ENCODE measurements at regions not wholly inside any gene's neighbourhood (a gene's known extent, or its start where the extent isn't known, plus 50 kb on each side); places are given as distances from the start of the nearest gene placed in this dataset.

- in situ Hi-C loops (cut with HindIII; ENCODE audit: low pct_ligation_motif_present, low pct_unique_long_range_greater_than_20kb, low sequenced_read_pairs), result no loop called here
- DNase-seq, result no peak
Measured at GRCh38 chr16:80048250-80048649, 447.7 kb upstream of the MAF start.

- in situ Hi-C loops (cut with HindIII; ENCODE audit: low pct_ligation_motif_present, low pct_unique_long_range_greater_than_20kb, low sequenced_read_pairs), result no loop called here
- DNase-seq, result no peak
Measured at GRCh38 chr16:80047842-80048241, 447.3 kb upstream of the MAF start.

GRCh38 chr16:80046848-80047247 is 446.3 kb upstream of the MAF start:
- in situ Hi-C loops (cut with HindIII; ENCODE audit: low pct_ligation_motif_present, low pct_unique_long_range_greater_than_20kb, low sequenced_read_pairs), result no loop called here
- no peak for DNase-seq

- no peak for DNase-seq
- in situ Hi-C loops (cut with HindIII; ENCODE audit: low pct_ligation_motif_present, low pct_unique_long_range_greater_than_20kb, low sequenced_read_pairs), result no loop called here
Measured at GRCh38 chr16:80046261-80046660, 445.7 kb upstream of the MAF start.

- DNase-seq, result no peak
- in situ Hi-C loops (cut with HindIII; ENCODE audit: low pct_ligation_motif_present, low pct_unique_long_range_greater_than_20kb, low sequenced_read_pairs), result no loop called here
Measured at GRCh38 chr16:80045861-80046260, 445.3 kb upstream of the MAF start.

GRCh38 chr16:80041410-80041809 is 440.9 kb upstream of the MAF start:
- in situ Hi-C loops (cut with HindIII; ENCODE audit: low pct_ligation_motif_present, low pct_unique_long_range_greater_than_20kb, low sequenced_read_pairs), result no loop called here
- DNase-seq, result no peak

GRCh38 chr16:80040814-80041213 is 440.3 kb upstream of the MAF start:
- in situ Hi-C loops (cut with HindIII; ENCODE audit: low pct_ligation_motif_present, low pct_unique_long_range_greater_than_20kb, low sequenced_read_pairs), result no loop called here
- DNase-seq, result no peak

- in situ Hi-C loops (cut with HindIII; ENCODE audit: low pct_ligation_motif_present, low pct_unique_long_range_greater_than_20kb, low sequenced_read_pairs), result no loop called here
- no peak for DNase-seq
Measured at GRCh38 chr16:80040413-80040812, 439.9 kb upstream of the MAF start.

- in situ Hi-C loops (cut with HindIII; ENCODE audit: low pct_ligation_motif_present, low pct_unique_long_range_greater_than_20kb, low sequenced_read_pairs), result no loop called here
- no peak for DNase-seq
Measured at GRCh38 chr16:80039777-80040176, 439.2 kb upstream of the MAF start.

- DNase-seq, result no peak
- in situ Hi-C loops (cut with HindIII; ENCODE audit: low pct_ligation_motif_present, low pct_unique_long_range_greater_than_20kb, low sequenced_read_pairs), result no loop called here
Measured at GRCh38 chr16:80038566-80038965, 438.0 kb upstream of the MAF start.

GRCh38 chr16:80034948-80035663 is 434.6 kb upstream of the MAF start:
- in situ Hi-C loops (cut with HindIII; ENCODE audit: low pct_ligation_motif_present, low pct_unique_long_range_greater_than_20kb, low sequenced_read_pairs), result no loop called here
- no peak for DNase-seq

GRCh38 chr16:80034469-80034826 is 433.9 kb upstream of the MAF start:
- in situ Hi-C loops (cut with HindIII; ENCODE audit: low pct_ligation_motif_present, low pct_unique_long_range_greater_than_20kb, low sequenced_read_pairs), result no loop called here
- DNase-seq, result peak; percentile 65

GRCh38 chr16:80033783-80034468 is 433.4 kb upstream of the MAF start:
- no peak for DNase-seq
- in situ Hi-C loops (cut with HindIII; ENCODE audit: low pct_ligation_motif_present, low pct_unique_long_range_greater_than_20kb, low sequenced_read_pairs), result no loop called here

- DNase-seq, result no peak
- in situ Hi-C loops (cut with HindIII; ENCODE audit: low pct_ligation_motif_present, low pct_unique_long_range_greater_than_20kb, low sequenced_read_pairs), result no loop called here
Measured at GRCh38 chr16:80029761-80030481, 429.4 kb upstream of the MAF start.

- DNase-seq, result no peak
- in situ Hi-C loops (cut with HindIII; ENCODE audit: low pct_ligation_motif_present, low pct_unique_long_range_greater_than_20kb, low sequenced_read_pairs), result no loop called here
Measured at GRCh38 chr16:80029381-80029630, 428.8 kb upstream of the MAF start.

GRCh38 chr16:80028581-80029380 is 428.2 kb upstream of the MAF start:
- no peak for DNase-seq
- in situ Hi-C loops (cut with HindIII; ENCODE audit: low pct_ligation_motif_present, low pct_unique_long_range_greater_than_20kb, low sequenced_read_pairs), result no loop called here

- peak; percentile 98 for DNase-seq
- in situ Hi-C loops (cut with HindIII; ENCODE audit: low pct_ligation_motif_present, low pct_unique_long_range_greater_than_20kb, low sequenced_read_pairs), result no loop called here
Measured at GRCh38 chr16:80027007-80027965, 426.7 kb upstream of the MAF start.

- DNase-seq, result no peak
- in situ Hi-C loops (cut with HindIII; ENCODE audit: low pct_ligation_motif_present, low pct_unique_long_range_greater_than_20kb, low sequenced_read_pairs), result no loop called here
Measured at GRCh38 chr16:80025236-80025635, 424.7 kb upstream of the MAF start.

Measured in ACHN (cell line).